Mesendoderm (in vitro differentiated cells): ENCODE measurements at regions not wholly inside any gene's neighbourhood (a gene's known extent, or its start where the extent isn't known, plus 50 kb on each side); places are given as distances from the start of the nearest gene placed in this dataset.

ENCODE experiments used
- DNase-seq: peaks from one replicate; pipeline ENCODE4 v3.0.0; 2013
- H2AK5ac ChIP-seq: 2 replicates; pipeline ENCODE4 v1.6.1; 2013; ENCODE audit warnings: low read length, inconsistent platforms
- H2BK120ac ChIP-seq: 2 replicates; pipeline ENCODE4 v1.6.1; 2013; ENCODE audit warnings: low read depth, mild to moderate bottlenecking, low read length, moderate library complexity, mixed read lengths
- H2BK15ac ChIP-seq: replicated peaks from 2 replicates; pipeline ENCODE4 v1.6.1; 2013; ENCODE audit warnings: low read depth, mild to moderate bottlenecking, moderate library complexity
- H2BK5ac ChIP-seq: 2 replicates; pipeline ENCODE4 v1.6.1; 2013; ENCODE audit warnings: low read length, inconsistent platforms
- H3K18ac ChIP-seq: 2 replicates; pipeline ENCODE4 v1.6.1; 2013; ENCODE audit warnings: mild to moderate bottlenecking, low read length, mixed read lengths
- H3K23ac ChIP-seq: one replicate; pipeline ENCODE4 v1.6.1; 2013; ENCODE audit warnings: low read length
- H3K27ac ChIP-seq: 2 replicates; pipeline ENCODE4 v1.5.1; 2013; ENCODE audit warnings: low read depth, mild to moderate bottlenecking, inconsistent platforms, low read length, moderate library complexity
- H3K27me3 ChIP-seq: 2 replicates; pipeline ENCODE4 v1.6.1; 2013; ENCODE audit warnings: low read length, control low read depth, mild to moderate bottlenecking, inconsistent platforms; ENCODE audit not compliant: insufficient read depth, poor library complexity
- H3K36me3 ChIP-seq: 2 replicates; pipeline ENCODE4 v1.6.1; 2013; ENCODE audit warnings: low read length, inconsistent platforms; ENCODE audit not compliant: control insufficient read depth, insufficient read depth
- H3K4ac ChIP-seq: one replicate; pipeline ENCODE4 v1.6.1; 2013; ENCODE audit warnings: low read depth, mild to moderate bottlenecking, low read length, moderate library complexity
- H3K4me1 ChIP-seq: 2 replicates; pipeline ENCODE4 v1.6.1; 2013; ENCODE audit warnings: low read depth, low read length, inconsistent platforms; ENCODE audit not compliant: control insufficient read depth
- H3K4me2 ChIP-seq: 2 replicates; pipeline ENCODE4 v1.6.1; 2013; ENCODE audit warnings: low read length
- H3K4me3 ChIP-seq: 2 replicates; pipeline ENCODE4 v1.5.1; 2013; ENCODE audit warnings: mild to moderate bottlenecking, low read length
- H3K56ac ChIP-seq: one replicate; pipeline ENCODE4 v1.6.1; 2013; ENCODE audit warnings: low read length
- H3K79me1 ChIP-seq: 2 replicates; pipeline ENCODE4 v1.6.1; 2013; ENCODE audit warnings: low read length, inconsistent platforms
- H3K79me2 ChIP-seq: 2 replicates; pipeline ENCODE4 v1.6.1; 2013; ENCODE audit warnings: mild to moderate bottlenecking, low read length; ENCODE audit not compliant: control insufficient read depth, insufficient read depth
- H3K9ac ChIP-seq: 2 replicates; pipeline ENCODE4 v1.6.1; 2013; ENCODE audit warnings: low read length, inconsistent platforms
- H4K5ac ChIP-seq: one replicate; pipeline ENCODE4 v1.6.1; 2013; ENCODE audit warnings: low read length
- H4K8ac ChIP-seq: one replicate; pipeline ENCODE4 v1.6.1; 2013; ENCODE audit warnings: low read depth, mild to moderate bottlenecking, control low read depth, low read length, moderate library complexity
- WGBS: extraction: QIAGEN DNeasy Blood & Tissue Kit; methylation state at CpG from one replicate; pipeline ENCODE4 v1.1.7; 2013; ENCODE audit warnings: low lambda C conversion rate, missing lambda C conversion rate; ENCODE audit not compliant: insufficient coverage; ENCODE audit errors: extremely low coverage; 5-methylcytosine and 5-hydroxymethylcytosine counted together

- Histone ChIP-seq H3K4me2 (no peak overlapping the region), H3K27ac (no peak overlapping the region), H3K56ac (no peak overlapping the region), H3K4me3 (no peak overlapping the region), H3K9ac (no peak overlapping the region), H3K4me1 (no peaks in the 10 kb centered on the region), H2AK5ac (no peak overlapping the region), H2BK15ac (no peak overlapping the region), H3K36me3 (no peaks in the 10 kb centered on the region), H3K27me3 (no peaks in the 10 kb centered on the region), H3K79me1 (no peaks in the 10 kb centered on the region), H3K4ac (no peak overlapping the region), H4K8ac (no peak overlapping the region), H3K18ac (no peak overlapping the region), H4K5ac (no peak overlapping the region), H3K23ac (no peak overlapping the region), H2BK5ac (no peak overlapping the region), H3K79me2 (no peaks in the 10 kb centered on the region), H2BK120ac (no peak overlapping the region)
- DNase-seq: no peak
- WGBS: no CpG with 5 or more reads among the region's 5 CpGs
These were observed 248.5 kb downstream of the BUB3 start for GRCh38 chr10:123402656-123403055.

- no peak overlapping the region for H2BK120ac ChIP-seq
- H3K4me1 ChIP-seq: no peaks in the 10 kb centered on the region
- no peaks in the 10 kb centered on the region for H3K27me3 ChIP-seq
- no peak for DNase-seq
- no peak overlapping the region for H3K56ac ChIP-seq
- no peak overlapping the region for H2AK5ac ChIP-seq
- no peaks in the 10 kb centered on the region for H3K79me2 ChIP-seq
- no peak overlapping the region for H3K27ac ChIP-seq
- no peak overlapping the region for H4K5ac ChIP-seq
- H2BK5ac ChIP-seq: no peak overlapping the region
- no peak overlapping the region for H4K8ac ChIP-seq
- no peak overlapping the region for H3K23ac ChIP-seq
- H3K18ac ChIP-seq: no peak overlapping the region
- no peaks in the 10 kb centered on the region for H3K79me1 ChIP-seq
- H3K9ac ChIP-seq: no peak overlapping the region
- no peak overlapping the region for H3K4ac ChIP-seq
- H3K4me2 ChIP-seq: no peak overlapping the region
- no peaks in the 10 kb centered on the region for H3K36me3 ChIP-seq
- WGBS: no CpG with 5 or more reads among the region's 1 CpG
- no peak overlapping the region for H2BK15ac ChIP-seq
- H3K4me3 ChIP-seq: no peak overlapping the region
These were observed 250.2 kb downstream of the BUB3 start for GRCh38 chr10:123404357-123404756.

DNA sequence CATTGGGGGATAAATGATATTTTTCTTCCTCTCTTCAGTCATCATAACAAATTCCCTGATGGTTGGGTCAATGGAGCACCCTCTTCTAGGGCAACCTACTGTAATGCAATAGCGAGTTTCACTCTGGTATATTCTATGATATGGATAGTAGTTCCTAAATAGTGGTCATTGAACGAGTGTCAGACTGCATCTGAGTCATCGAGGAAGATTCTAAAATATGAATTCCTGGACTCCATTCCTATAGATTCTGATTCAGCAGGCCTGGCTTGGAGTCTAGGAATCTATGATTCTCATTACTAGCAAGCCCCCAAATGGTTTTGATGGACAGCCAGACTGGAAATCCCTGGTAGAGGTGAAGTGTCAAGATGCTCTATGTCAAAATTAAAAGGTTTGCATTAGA lies 254.5 kb downstream of the BUB3 start:
- Histone ChIP-seq H3K9ac (no peak overlapping the region), H3K4me2 (no peak overlapping the region), H3K4me1 (no peaks in the 10 kb centered on the region), H2BK5ac (no peak overlapping the region), H3K27me3 (no peaks in the 10 kb centered on the region), H3K27ac (no peak overlapping the region), H3K56ac (no peak overlapping the region), H3K79me1 (no peaks in the 10 kb centered on the region), H3K4me3 (no peak overlapping the region), H2BK15ac (no peak overlapping the region), H3K36me3 (no peaks in the 10 kb centered on the region), H3K18ac (no peak overlapping the region), H2BK120ac (no peak overlapping the region), H3K4ac (no peak overlapping the region), H3K23ac (no peak overlapping the region), H3K79me2 (no peaks in the 10 kb centered on the region), H4K8ac (no peak overlapping the region), H4K5ac (no peak overlapping the region), H2AK5ac (no peak overlapping the region)
- no CpG with 5 or more reads among the region's 3 CpGs for WGBS
- no peak for DNase-seq

GRCh38 chr10:123409426-123409825 lies 255.2 kb downstream of the BUB3 start:
- Histone ChIP-seq H3K36me3 (no peaks in the 10 kb centered on the region), H3K79me2 (no peaks in the 10 kb centered on the region), H3K18ac (no peak overlapping the region), H3K4me3 (no peak overlapping the region), H3K23ac (no peak overlapping the region), H2AK5ac (no peak overlapping the region), H3K4me1 (no peaks in the 10 kb centered on the region), H4K8ac (no peak overlapping the region), H4K5ac (no peak overlapping the region), H3K56ac (no peak overlapping the region), H2BK5ac (no peak overlapping the region), H3K79me1 (no peaks in the 10 kb centered on the region), H3K27ac (no peak overlapping the region), H3K9ac (no peak overlapping the region), H3K4ac (no peak overlapping the region), H3K4me2 (no peak overlapping the region), H2BK15ac (no peak overlapping the region), H2BK120ac (no peak overlapping the region), H3K27me3 (no peaks in the 10 kb centered on the region)
- DNase-seq: no peak
- no CpG with 5 or more reads among the region's 3 CpGs for WGBS

DNA sequence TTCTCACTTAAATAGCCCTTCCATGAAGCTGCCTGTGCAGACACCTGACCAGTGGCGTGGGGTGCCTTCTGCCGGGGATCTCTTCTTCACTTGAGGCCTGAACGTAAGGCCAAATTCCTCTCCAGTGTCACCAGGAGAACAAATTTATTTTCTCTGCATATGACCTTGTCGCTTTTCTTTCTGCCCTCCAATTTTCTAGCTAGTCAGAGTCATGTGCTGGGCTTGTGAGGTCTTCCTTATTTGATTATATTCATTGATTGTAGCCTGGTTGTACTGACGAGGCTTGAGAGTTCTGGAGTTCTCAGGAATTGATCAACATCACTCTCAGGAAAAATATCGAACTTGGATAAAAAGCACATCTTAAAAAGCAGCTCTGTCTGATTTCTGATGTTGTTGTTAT lies 255.7 kb downstream of the BUB3 start:
- Histone ChIP-seq H3K27ac (no peak overlapping the region), H4K5ac (no peak overlapping the region), H3K9ac (no peak overlapping the region), H2BK5ac (no peak overlapping the region), H4K8ac (no peak overlapping the region), H2BK120ac (no peak overlapping the region), H3K56ac (no peak overlapping the region), H3K23ac (no peak overlapping the region), H2AK5ac (no peak overlapping the region), H3K4ac (no peak overlapping the region), H3K27me3 (no peaks in the 10 kb centered on the region), H3K36me3 (no peaks in the 10 kb centered on the region), H3K18ac (no peak overlapping the region), H3K4me3 (no peak overlapping the region), H3K4me2 (no peak overlapping the region), H3K79me2 (no peaks in the 10 kb centered on the region), H3K79me1 (no peaks in the 10 kb centered on the region), H3K4me1 (no peaks in the 10 kb centered on the region), H2BK15ac (no peak overlapping the region)
- WGBS: no CpG with 5 or more reads among the region's 6 CpGs
- no peak for DNase-seq

DNA sequence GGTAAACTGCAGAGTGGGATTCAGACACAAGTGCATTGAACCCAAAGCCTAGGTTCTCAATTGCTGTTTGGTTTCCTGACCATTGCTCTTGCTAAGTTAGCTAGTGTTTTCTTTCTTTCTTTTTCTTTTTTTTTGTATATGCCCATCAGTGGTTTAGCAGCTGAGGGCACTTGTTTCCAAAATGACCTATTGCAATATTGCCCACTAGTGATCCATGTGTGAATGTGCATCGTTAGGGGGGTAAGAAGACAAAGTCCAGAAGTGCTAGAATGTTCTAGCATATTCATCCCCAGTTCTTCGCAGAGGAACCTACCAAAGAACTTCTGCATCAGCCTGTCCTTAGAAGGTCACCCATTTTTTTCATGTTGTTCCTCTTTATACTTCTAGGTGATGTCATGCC lies 252.8 kb upstream of the GPR26 start:
- Histone ChIP-seq H3K56ac (no peak overlapping the region), H2BK5ac (no peak overlapping the region), H3K4me2 (no peak overlapping the region), H3K9ac (no peak overlapping the region), H4K5ac (no peak overlapping the region), H3K23ac (no peak overlapping the region), H3K4me3 (no peak overlapping the region), H3K4ac (no peak overlapping the region), H3K27me3 (no peaks in the 10 kb centered on the region), H2BK120ac (no peak overlapping the region), H3K4me1 (no peaks in the 10 kb centered on the region), H3K79me2 (no peaks in the 10 kb centered on the region), H3K79me1 (no peaks in the 10 kb centered on the region), H3K27ac (no peak overlapping the region), H2AK5ac (no peak overlapping the region), H3K36me3 (no peaks in the 10 kb centered on the region), H3K18ac (no peak overlapping the region), H2BK15ac (no peak overlapping the region), H4K8ac (no peak overlapping the region)
- WGBS: no CpG with 5 or more reads among the region's 2 CpGs
- DNase-seq: no peak
